HG03064 (cell line): ENCODE measurements at regions not wholly inside any gene's neighbourhood (a gene's known extent, or its start where the extent isn't known, plus 50 kb on each side); places are given as distances from the start of the nearest gene placed in this dataset.
A peak's percentile ranks its signal among the peaks of the same experiment; 100 is the strongest.
"Not testable (repeated sequence)": the region's sequence is repeated elsewhere in the genome, so short reads cannot be mapped to it uniquely, and the experiment has no call there.

Experiments used
- ATAC-seq: cut with Tn5 transposase; IDR thresholded peaks from one replicate; pipeline ENCODE4 v1.9.1; 2021; ENCODE audit warnings: low read depth; ENCODE audit not compliant: unreplicated experiment

GRCh38 chr2:84223191-84223590 lies 235.9 kb downstream of the SUCLG1 start:
- no peak for ATAC-seq

GRCh38 chr2:84221102-84221501 lies 238.0 kb downstream of the SUCLG1 start:
- not testable (repeated sequence) for ATAC-seq

- no peak for ATAC-seq
Measured at GRCh38 chr2:84217456-84217855, 241.6 kb downstream of the SUCLG1 start.

GRCh38 chr2:84214455-84214854 lies 244.6 kb downstream of the SUCLG1 start:
- no peak for ATAC-seq

- peak; percentile 93 for ATAC-seq
Measured at GRCh38 chr2:84212611-84213314, 246.3 kb downstream of the SUCLG1 start.

GRCh38 chr2:84209941-84210340 lies 249.1 kb downstream of the SUCLG1 start:
- no peak for ATAC-seq

GRCh38 chr2:84204995-84205394 lies 254.1 kb downstream of the SUCLG1 start:
- no peak for ATAC-seq

- ATAC-seq = no peak
Measured at GRCh38 chr2:84202166-84202565, 256.9 kb downstream of the SUCLG1 start.

GRCh38 chr2:84201158-84201557 lies 257.9 kb downstream of the SUCLG1 start:
- no peak for ATAC-seq

GRCh38 chr2:84197901-84198300 lies 261.2 kb downstream of the SUCLG1 start:
- no peak for ATAC-seq

GRCh38 chr2:84194949-84195644 lies 264.0 kb downstream of the SUCLG1 start:
- ATAC-seq = no peak

- no peak for ATAC-seq
Measured at GRCh38 chr2:84194181-84194580, 264.9 kb downstream of the SUCLG1 start.

GRCh38 chr2:84187258-84187657 lies 271.8 kb downstream of the SUCLG1 start:
- no peak for ATAC-seq

- no peak for ATAC-seq
Measured at GRCh38 chr2:84181927-84182326, 277.2 kb downstream of the SUCLG1 start.

GRCh38 chr2:84177733-84178132 lies 281.3 kb downstream of the SUCLG1 start:
- ATAC-seq = no peak

GRCh38 chr2:84175970-84176369 lies 283.1 kb downstream of the SUCLG1 start:
- ATAC-seq = no peak

GRCh38 chr2:84175340-84175739 lies 283.7 kb downstream of the SUCLG1 start:
- no peak for ATAC-seq

- no peak for ATAC-seq
Measured at GRCh38 chr2:84173041-84173440, 286.0 kb downstream of the SUCLG1 start.

- ATAC-seq = no peak
Measured at GRCh38 chr2:84170979-84171378, 288.1 kb downstream of the SUCLG1 start.

GRCh38 chr2:84169871-84170270 lies 289.2 kb downstream of the SUCLG1 start:
- ATAC-seq = no peak

GRCh38 chr2:84168552-84168951 lies 290.5 kb downstream of the SUCLG1 start:
- not testable (repeated sequence) for ATAC-seq

GRCh38 chr2:84165256-84165655 lies 293.8 kb downstream of the SUCLG1 start:
- ATAC-seq = no peak
